ENCODE measurements at regions not wholly inside any gene's neighbourhood (a gene's known extent, or its start where the extent isn't known, plus 50 kb on each side); places are given as distances from the start of the nearest gene placed in this dataset.

DNA sequence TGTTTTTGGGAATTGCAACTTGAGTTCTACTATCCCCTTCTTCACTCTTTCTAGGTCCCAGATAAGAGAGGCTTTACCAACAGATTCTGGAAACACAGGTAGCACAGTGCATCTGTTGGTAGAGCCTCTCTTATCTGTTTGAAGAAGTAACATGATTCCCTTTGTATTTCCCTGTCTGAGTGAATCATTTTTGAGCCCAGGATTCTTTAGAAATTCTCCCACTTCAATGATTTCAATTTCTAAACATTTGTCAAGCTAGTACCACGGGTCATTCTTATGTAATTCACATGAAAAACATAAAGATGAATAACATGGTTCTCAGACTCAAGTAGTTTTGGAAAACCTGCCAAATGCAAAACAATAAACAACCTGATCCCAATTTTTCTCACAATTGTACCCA lies 72.0 kb upstream of the DUSP10 start:
- TF ChIP-seq CTCF (IDR thresholded peaks at IDR 0.05) = no peak
- no peak for TF ChIP-seq POLR2A (IDR thresholded peaks at IDR 0.05)
